Thyroid gland (tissue), 4 donors: ENCODE measurements at regions not wholly inside any gene's neighbourhood (a gene's known extent, or its start where the extent isn't known, plus 50 kb on each side); places are given as distances from the start of the nearest gene placed in this dataset.

Source experiments
- CTCF ChIP-seq, 6 experiments: fragments of 200-600 bp in 3 of 6; fragments of 450-650 bp in 3 of 6; sonication (generic) in 3 of 6; IDR thresholded peaks; one replicate each; pipeline ENCODE4 v1.5.1; 2016 to 2019; ENCODE audit warnings: antibody characterized with exemption in 6 of 6, mild to moderate bottlenecking in 2 of 6, inconsistent platforms in 1 of 6, moderate library complexity in 1 of 6
- POLR2A ChIP-seq, 2 donors: fragments of 450-650 bp; IDR thresholded peaks; one replicate each; pipeline ENCODE4 v1.6.1; 2017; ENCODE audit warnings: antibody characterized with exemption in 2 of 2, mild to moderate bottlenecking in 2 of 2, moderate library complexity in 1 of 2

GRCh38 chr4:114200026-114200425 lies 220.6 kb upstream of the ARSJ start:
- no peak for TF ChIP-seq CTCF (IDR thresholded peaks at IDR 0.05)
- no peak for TF ChIP-seq POLR2A (IDR thresholded peaks at IDR 0.05)
